Epidermal melanocyte (primary cell): ENCODE measurements at regions not wholly inside any gene's neighbourhood (a gene's known extent, or its start where the extent isn't known, plus 50 kb on each side); places are given as distances from the start of the nearest gene placed in this dataset.
"Not testable (repeated sequence)": the region's sequence is repeated elsewhere in the genome, so short reads cannot be mapped to it uniquely, and the experiment has no call there.

ENCODE experiments used
- DNase-seq: peaks from one replicate; pipeline ENCODE4 v3.0.0; 2011; ENCODE audit warnings: low spot score; ENCODE audit not compliant: insufficient read length

- DNase-seq, result no peak
Measured at GRCh38 chr17:20733923-20734322, 154.4 kb downstream of the CDRT15L2 start.

DNA sequence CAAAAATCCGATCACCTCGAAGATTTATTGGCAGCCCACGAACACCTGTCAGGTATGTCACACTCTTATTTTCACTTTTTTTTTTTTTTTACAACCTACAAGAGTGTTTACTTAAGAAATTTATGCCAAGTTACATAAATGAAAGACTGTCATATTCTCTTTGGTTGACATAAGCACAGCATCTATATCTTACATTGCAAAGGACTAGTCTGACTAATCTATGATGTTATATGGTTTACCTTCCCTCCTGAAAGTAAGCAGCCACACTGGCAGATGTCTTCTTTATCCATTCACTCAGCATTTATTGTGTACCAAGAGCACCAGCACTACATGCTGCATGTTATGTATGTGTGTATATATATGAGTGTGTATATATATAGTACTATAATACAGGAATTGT is 156.3 kb downstream of the CDRT15L2 start:
- no peak for DNase-seq

GRCh38 chr17:20737636-20738035 is 158.1 kb downstream of the CDRT15L2 start:
- DNase-seq, result not testable (repeated sequence)

DNA sequence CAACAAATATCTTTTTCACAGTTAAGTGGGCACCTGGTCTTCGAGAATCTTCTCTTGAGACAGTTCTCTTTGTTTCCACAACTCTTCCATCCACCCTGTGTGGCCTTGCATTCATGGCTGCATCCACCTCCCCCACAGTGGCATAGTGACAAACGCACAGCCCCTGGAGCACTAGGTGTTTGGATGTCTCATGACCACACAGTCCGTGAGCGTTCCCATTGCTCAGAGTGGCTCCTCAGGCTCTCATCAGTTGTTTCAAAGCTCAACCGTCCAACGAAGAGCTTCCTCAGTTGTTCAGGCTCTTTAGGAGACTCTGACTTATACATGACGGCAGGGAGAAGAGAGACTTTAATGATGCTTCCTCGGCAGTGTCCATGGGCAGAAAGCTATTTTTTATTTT is 191.6 kb downstream of the CDRT15L2 start:
- DNase-seq, result no peak

GRCh38 chr17:20774472-20775135 is 195.1 kb downstream of the CDRT15L2 start:
- DNase-seq, result no peak

DNA sequence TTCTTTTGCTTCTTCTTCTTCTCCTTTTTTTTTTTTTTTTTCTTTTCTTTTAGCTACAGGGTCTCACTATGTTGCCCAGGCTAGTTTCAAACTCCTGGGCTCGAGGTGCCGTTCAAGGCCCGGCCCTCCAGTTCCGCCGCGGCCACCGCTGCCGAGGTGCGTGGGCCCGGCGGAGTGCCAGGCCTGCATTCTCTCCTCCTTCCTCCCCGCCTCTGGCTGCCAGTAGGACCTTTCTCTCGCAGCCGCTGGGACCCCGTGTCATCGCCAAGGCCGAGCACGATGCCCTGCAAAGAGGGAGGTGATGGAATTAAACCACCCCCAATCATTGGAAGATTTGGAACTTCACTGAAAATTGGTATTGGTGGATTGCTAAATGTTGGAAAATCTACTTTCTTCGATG is 195.8 kb downstream of the CDRT15L2 start:
- DNase-seq, result no peak

DNA sequence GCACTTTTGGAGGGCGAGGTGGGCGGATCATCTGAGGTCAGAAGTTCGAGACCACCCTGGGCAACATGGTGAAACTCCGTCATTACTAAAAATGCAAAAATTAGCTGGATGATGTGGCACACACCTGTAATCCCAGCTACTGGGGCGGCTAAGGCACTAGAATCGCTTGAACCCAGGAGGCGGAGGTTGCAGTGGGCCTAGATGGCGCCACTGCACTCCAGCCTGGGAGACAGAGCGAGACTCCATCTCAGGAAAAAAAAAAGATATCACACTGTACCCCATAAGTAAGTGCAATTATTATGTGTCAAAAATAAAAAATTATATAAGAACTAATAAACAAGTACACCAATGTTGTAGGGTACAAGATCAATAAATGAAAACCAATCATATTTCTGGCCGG is 200.0 kb downstream of the CDRT15L2 start:
- no peak for DNase-seq

DNA sequence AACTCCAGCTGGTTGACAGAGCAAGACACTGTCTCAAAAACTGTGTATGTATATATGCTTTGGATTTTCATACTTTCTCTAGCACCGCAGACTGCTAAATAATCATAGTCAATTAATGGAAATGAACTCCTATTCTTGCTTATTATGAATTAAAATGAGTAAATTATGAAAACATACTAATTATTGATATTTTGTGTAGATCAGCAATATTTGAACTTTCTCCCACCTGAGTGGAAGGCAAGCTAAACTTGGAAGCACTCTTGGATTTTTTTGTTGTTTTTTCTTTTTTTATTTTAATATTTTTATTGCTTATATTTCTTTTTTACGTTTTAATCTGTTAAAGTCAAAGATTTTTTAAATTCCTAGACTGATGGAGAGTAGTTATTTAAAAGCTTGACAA is 201.7 kb downstream of the CDRT15L2 start:
- DNase-seq, result no peak

- DNase-seq, result not testable (repeated sequence)
Measured at GRCh38 chr17:20781869-20782268, 202.3 kb downstream of the CDRT15L2 start.

GRCh38 chr17:20783091-20783490 is 203.6 kb downstream of the CDRT15L2 start:
- DNase-seq, result no peak

- no peak for DNase-seq
Measured at GRCh38 chr17:20784100-20784665, 204.7 kb downstream of the CDRT15L2 start.

- DNase-seq, result no peak
Measured at GRCh38 chr17:20787281-20787680, 207.8 kb downstream of the CDRT15L2 start.

GRCh38 chr17:20791626-20792025 is 212.1 kb downstream of the CDRT15L2 start:
- DNase-seq, result no peak

DNA sequence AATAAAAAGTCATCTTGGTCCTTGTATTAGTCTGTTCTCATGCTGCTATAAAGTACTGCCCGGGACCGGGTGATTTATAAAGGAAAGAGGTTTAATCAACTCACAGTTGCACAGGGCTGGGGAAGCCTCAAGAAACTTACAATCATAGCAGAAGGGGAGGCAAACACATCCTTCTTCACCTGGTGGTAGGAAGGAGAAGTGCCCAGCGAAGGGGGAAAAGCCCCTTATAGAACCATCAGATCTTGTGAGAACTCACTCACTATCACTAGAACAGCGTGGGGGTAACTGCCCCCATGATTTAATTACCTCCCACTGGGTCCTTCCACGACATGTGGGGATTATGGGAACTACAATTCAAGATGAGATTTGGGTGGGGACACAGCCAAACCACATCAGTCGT is 215.0 kb downstream of the CDRT15L2 start:
- DNase-seq, result not testable (repeated sequence)

DNA sequence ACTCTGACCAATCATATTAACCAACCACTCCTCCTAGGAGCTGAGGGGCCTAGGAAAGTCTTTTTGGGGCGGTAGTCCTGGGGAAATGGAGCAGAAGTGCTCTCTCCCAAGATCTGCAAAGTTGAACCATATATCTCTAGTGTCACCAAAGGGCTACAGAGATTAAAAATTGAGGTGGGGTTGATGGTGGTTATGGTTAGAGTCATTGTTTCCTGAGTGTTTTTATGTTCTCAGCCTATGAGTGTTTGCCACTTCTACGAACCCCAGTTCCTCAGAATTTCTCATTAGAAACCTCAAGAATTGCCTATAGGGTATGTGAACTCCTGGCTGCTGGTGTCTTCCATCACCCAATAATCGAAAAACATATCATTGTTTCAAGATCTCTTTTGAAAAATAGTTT is 217.8 kb downstream of the CDRT15L2 start:
- no peak for DNase-seq

- DNase-seq, result no peak
Measured at GRCh38 chr17:20800146-20800545, 220.6 kb downstream of the CDRT15L2 start.

DNA sequence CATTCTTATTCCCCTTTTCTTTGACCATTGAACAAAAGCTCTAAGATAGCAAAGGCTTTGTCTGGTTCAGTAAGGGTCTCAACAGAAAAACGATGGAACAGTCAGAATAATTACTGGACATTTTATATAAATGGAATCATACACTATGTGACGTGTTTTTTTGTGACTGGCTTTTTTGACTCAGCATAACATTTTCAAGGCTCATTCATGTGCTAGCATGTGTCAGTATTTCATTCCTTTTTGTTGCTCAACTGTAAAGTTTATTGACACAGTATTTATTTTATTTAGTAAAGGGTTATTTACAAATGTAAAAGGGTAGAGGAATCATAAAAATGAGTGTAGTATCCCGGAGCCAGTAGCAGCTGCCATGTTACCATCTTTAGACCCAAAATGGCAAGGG is 226.2 kb downstream of the CDRT15L2 start:
- DNase-seq, result no peak

GRCh38 chr17:20807566-20807965 is 228.0 kb downstream of the CDRT15L2 start:
- not testable (repeated sequence) for DNase-seq

DNA sequence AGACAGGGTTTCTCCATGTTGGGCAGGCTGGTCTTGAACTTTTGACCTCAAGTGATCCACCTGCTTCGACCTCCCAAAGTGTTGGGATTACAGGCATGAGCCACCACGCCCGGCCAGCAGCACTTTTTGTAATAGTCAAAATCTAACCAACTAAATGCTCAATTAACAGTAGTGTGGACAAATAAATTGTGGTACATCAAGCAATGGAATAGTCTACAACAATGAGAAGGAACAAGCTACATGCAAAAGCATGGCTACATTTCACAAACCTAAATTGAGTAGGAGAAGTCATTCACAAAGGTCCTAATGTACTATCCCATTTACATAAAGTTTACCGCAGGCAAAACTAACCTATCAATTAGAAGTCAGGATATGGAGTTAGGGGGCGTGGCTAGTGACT is 227.4 kb downstream of the USP22 start:
- DNase-seq, result not testable (repeated sequence)

DNA sequence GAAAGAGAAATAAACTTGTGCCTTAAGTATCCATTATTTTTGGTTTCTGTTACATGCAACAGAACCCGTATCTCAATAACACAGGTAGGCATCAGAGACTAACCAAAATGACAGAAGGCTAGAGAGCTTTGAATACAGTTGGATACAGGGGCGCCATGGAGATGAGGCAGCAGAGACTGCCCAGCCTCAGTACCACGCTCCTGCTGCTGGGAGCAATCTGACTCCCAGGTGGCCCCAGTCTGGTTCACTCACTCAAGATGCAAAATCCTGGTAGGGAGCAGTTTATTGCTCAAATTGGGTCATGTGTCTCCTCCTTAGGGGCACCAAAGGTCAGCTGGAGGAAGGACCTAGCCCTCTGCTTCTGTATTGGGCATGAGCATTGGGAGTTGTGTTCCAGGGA is 218.9 kb downstream of the USP22 start:
- no peak for DNase-seq

DNA sequence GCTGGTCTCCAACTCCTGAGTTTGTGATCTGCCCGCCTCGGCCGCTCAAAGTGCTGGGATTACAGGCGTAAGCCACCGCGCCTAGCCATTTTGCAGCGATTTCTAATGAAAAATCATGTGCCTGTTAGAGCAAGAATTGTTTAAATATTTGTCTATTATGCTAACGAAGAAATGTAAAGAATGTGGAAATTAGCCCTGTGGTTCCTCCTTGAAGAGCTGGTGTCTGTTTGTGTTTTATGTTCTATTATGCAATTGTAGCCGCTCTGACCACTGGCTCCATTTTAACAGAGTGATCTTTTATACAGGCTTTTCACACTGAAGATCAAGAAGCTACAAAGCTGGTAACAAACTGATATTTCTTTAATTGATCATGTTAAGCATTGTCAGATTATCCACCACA is 217.3 kb downstream of the USP22 start:
- no peak for DNase-seq

DNA sequence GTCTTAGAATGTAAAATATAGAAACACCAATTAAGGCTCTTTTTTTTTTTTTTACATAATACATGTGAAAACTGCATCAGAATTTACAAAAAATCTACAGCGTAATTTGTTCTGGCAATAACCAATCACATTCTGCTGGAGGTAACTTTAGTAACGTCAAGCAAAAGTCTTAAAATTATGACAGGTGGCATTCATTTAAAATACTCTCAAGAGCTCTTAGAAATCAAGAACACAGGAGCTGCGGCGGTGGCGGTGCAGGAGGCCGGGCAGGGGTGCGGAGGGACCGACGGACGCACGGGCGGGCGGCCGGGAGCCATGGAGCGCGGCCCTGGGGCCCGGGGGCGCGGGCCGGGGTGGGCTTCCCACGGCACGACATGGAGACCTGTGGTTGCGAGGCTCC is 202.4 kb downstream of the USP22 start:
- not testable (repeated sequence) for DNase-seq
